ENCODE measurements at regions not wholly inside any gene's neighbourhood (a gene's known extent, or its start where the extent isn't known, plus 50 kb on each side); places are given as distances from the start of the nearest gene placed in this dataset.

GRCh38 chr13:34437873-34438272 is 504.2 kb upstream of the NBEA start:
- H3K4me3 ChIP-seq (ENCODE audit: low read depth, low read length), result no peak overlapping the region
- DNase-seq (ENCODE audit: low read depth), result no peak
- TF ChIP-seq MYC (IDR thresholded peaks at IDR 0.05; ENCODE audit: low read depth, low read length), result no peak
- no peak for TF ChIP-seq CTCF (IDR thresholded peaks at IDR 0.05; ENCODE audit: low read depth, low read length)
- TF ChIP-seq MAX (IDR thresholded peaks at IDR 0.05; ENCODE audit: low read depth, low read length), result no peak
- no peak for TF ChIP-seq POLR2A (IDR thresholded peaks at IDR 0.05; ENCODE audit: extremely low read depth, insufficient read length)

GRCh38 chr13:34452831-34453230 is 489.2 kb upstream of the NBEA start:
- TF ChIP-seq POLR2A (IDR thresholded peaks at IDR 0.05; ENCODE audit: extremely low read depth, insufficient read length) (no peak), CTCF (IDR thresholded peaks at IDR 0.05; ENCODE audit: low read depth, low read length) (no peak)
- no peak overlapping the region for H3K4me3 ChIP-seq (ENCODE audit: low read depth, low read length)
- DNase-seq (ENCODE audit: low read depth), result no peak

GRCh38 chr13:34458756-34459715 is 483.0 kb upstream of the NBEA start:
- TF ChIP-seq MAX (IDR thresholded peaks at IDR 0.05; ENCODE audit: low read depth, low read length) (no peak), POLR2A (IDR thresholded peaks at IDR 0.05; ENCODE audit: extremely low read depth, insufficient read length) (no peak), CTCF (IDR thresholded peaks at IDR 0.05; ENCODE audit: low read depth, low read length) (no peak), MYC (IDR thresholded peaks at IDR 0.05; ENCODE audit: low read depth, low read length) (no peak)
- no peak overlapping the region for H3K4me3 ChIP-seq (ENCODE audit: low read depth, low read length)
- no peak for DNase-seq (ENCODE audit: low read depth)

GRCh38 chr13:34459856-34460255 is 482.2 kb upstream of the NBEA start:
- H3K4me3 ChIP-seq (ENCODE audit: low read depth, low read length), result no peak overlapping the region
- DNase-seq (ENCODE audit: low read depth), result peak; percentile 40
- TF ChIP-seq POLR2A (IDR thresholded peaks at IDR 0.05; ENCODE audit: extremely low read depth, insufficient read length) (no peak), MAX (IDR thresholded peaks at IDR 0.05; ENCODE audit: low read depth, low read length) (peak; percentile 93), MYC (IDR thresholded peaks at IDR 0.05; ENCODE audit: low read depth, low read length) (peak; percentile 77; the same call in 1 of the 2 replicates), CTCF (IDR thresholded peaks at IDR 0.05; ENCODE audit: low read depth, low read length) (no peak)

- no peak for TF ChIP-seq POLR2A (IDR thresholded peaks at IDR 0.05; ENCODE audit: extremely low read depth, insufficient read length)
- no peak for TF ChIP-seq MYC (IDR thresholded peaks at IDR 0.05; ENCODE audit: low read depth, low read length)
- DNase-seq (ENCODE audit: low read depth), result no peak
- H3K4me3 ChIP-seq (ENCODE audit: low read depth, low read length), result no peak overlapping the region
Measured at GRCh38 chr13:34462843-34463242, 479.2 kb upstream of the NBEA start.

GRCh38 chr13:34464011-34464410 is 478.1 kb upstream of the NBEA start:
- no peak for DNase-seq (ENCODE audit: low read depth)

GRCh38 chr13:34465423-34465922 is 476.6 kb upstream of the NBEA start:
- TF ChIP-seq POLR2A (IDR thresholded peaks at IDR 0.05; ENCODE audit: extremely low read depth, insufficient read length) (no peak), CTCF (IDR thresholded peaks at IDR 0.05; ENCODE audit: low read depth, low read length) (no peak), MAX (IDR thresholded peaks at IDR 0.05; ENCODE audit: low read depth, low read length) (no peak), MYC (IDR thresholded peaks at IDR 0.05; ENCODE audit: low read depth, low read length) (no peak)
- H3K4me3 ChIP-seq (ENCODE audit: low read depth, low read length), result no peak overlapping the region
- no peak for DNase-seq (ENCODE audit: low read depth)

More at GRCh38 chr13:34464011-34464410, 478.1 kb upstream of the NBEA start:
- no peak for TF ChIP-seq POLR2A (IDR thresholded peaks at IDR 0.05; ENCODE audit: extremely low read depth, insufficient read length)
- no peak overlapping the region for H3K4me3 ChIP-seq (ENCODE audit: low read depth, low read length)
